Mesodermal cell (in vitro differentiated cells): ENCODE measurements at regions not wholly inside any gene's neighbourhood (a gene's known extent, or its start where the extent isn't known, plus 50 kb on each side); places are given as distances from the start of the nearest gene placed in this dataset.

ENCODE experiments used
- H3K27ac ChIP-seq: 2 replicates; pipeline ENCODE4 v1.7.0; 2013; ENCODE audit warnings: mild to moderate bottlenecking, low read depth, low read length, moderate library complexity; ENCODE audit not compliant: severe bottlenecking
- H3K36me3 ChIP-seq: 2 replicates; pipeline ENCODE4 v1.7.1; 2013; ENCODE audit warnings: mild to moderate bottlenecking, low read length, moderate library complexity; ENCODE audit not compliant: control insufficient read depth, insufficient read depth
- H3K4me1 ChIP-seq: one replicate; pipeline ENCODE4 v1.7.1; 2013; ENCODE audit warnings: mild to moderate bottlenecking, low read length; ENCODE audit not compliant: insufficient read depth, control insufficient read depth, poor library complexity, severe bottlenecking
- H3K4me3 ChIP-seq: 2 replicates; pipeline ENCODE4 v1.7.0; 2013; ENCODE audit warnings: low read length, control low read depth, mild to moderate bottlenecking; ENCODE audit not compliant: insufficient read depth, poor library complexity, severe bottlenecking; ENCODE audit errors: extremely low read depth
- H3K9me3 ChIP-seq: 2 replicates; pipeline ENCODE4 v1.7.1; 2013; ENCODE audit warnings: mild to moderate bottlenecking, low read length, moderate library complexity; ENCODE audit not compliant: control insufficient read depth
- WGBS, 2 experiments: methylation state at CpG; one replicate each; pipeline ENCODE4 v1.1.5; 2013; ENCODE audit warnings: missing lambda C conversion rate in 2 of 2; ENCODE audit not compliant: insufficient coverage in 2 of 2; 5-methylcytosine and 5-hydroxymethylcytosine counted together

DNA sequence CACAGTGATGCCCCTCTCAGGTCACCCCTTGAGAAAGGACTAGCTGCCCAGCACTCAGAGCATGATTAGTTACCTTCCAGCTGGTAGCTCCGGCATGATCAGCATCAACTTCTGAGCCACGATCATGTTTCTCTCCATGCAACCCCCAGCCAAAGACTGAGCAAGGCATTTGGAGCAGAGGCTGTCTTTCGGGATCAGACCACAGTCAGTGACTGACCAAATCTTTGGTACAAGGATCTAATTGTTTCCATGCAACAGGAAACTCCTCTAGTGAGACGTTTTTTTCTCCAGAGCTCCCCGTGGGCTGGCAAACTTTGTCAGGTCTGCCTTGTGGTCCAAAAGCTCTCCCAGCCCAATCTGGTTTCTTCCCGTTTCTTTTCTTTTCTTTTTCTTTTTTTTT is 244.3 kb downstream of the METTL4 start:
- Histone ChIP-seq H3K9me3 (no peaks in the 10 kb centered on the region), H3K4me1 (peaks cover 18% of the 10 kb centered on the region), H3K36me3 (no peaks in the 10 kb centered on the region), H3K4me3 (no peak overlapping the region), H3K27ac (no peak overlapping the region)
- WGBS, 2 experiments: 75 to 81% methylated on average over 6 of the region's 6 CpGs

DNA sequence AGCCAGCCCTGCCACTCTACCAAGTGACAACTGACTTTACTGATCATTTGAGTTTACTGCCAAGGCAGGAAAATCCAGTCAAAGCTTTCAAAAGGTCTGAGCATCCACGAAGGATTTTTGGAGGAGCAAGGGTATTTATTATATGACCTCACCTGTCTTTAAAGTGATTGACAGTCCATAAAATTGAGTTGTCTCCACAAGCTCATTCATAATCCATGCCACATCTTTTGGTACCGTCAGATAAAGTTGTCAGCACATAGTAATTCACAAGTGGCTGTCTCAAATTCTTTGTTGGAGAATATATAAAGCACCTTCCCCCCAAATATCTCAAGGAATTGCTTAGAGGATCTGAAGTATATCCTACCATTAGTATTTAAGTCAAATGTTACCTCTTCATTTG is 240.5 kb downstream of the METTL4 start:
- Histone ChIP-seq H3K4me1 (peaks cover 18% of the 10 kb centered on the region), H3K27ac (no peak overlapping the region), H3K36me3 (no peaks in the 10 kb centered on the region), H3K4me3 (no peak overlapping the region), H3K9me3 (no peaks in the 10 kb centered on the region)
- no CpG with 5 or more reads among the region's 2 CpGs for WGBS, 2 experiments

DNA sequence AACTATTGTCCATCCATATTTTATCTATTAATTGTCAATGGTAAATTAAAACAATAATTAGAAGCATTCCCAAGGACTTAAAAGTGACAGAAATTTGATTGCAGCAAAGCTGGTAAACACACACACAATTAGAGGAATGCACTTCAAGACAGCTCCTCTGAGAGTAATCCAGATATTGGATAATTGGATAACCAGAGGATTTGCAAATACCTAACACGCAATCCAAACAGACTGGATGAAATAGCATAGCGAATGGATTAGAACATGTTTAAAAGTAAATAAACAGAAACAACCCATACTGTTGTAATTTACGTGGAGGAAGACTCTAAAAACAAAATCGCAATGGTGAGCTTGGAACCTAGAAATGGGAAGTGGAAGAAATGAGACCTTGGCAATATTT is 239.8 kb downstream of the METTL4 start:
- H3K9me3 ChIP-seq: no peaks in the 10 kb centered on the region
- 68% methylated on average over 3 of the region's 4 CpGs; no CpG with 5 or more reads in 1 of the 2 experiments for WGBS, 2 experiments
- no peak overlapping the region for H3K27ac ChIP-seq
- H3K4me1 ChIP-seq: peaks cover 12% of the 10 kb centered on the region
- no peaks in the 10 kb centered on the region for H3K36me3 ChIP-seq
- no peak overlapping the region for H3K4me3 ChIP-seq

DNA sequence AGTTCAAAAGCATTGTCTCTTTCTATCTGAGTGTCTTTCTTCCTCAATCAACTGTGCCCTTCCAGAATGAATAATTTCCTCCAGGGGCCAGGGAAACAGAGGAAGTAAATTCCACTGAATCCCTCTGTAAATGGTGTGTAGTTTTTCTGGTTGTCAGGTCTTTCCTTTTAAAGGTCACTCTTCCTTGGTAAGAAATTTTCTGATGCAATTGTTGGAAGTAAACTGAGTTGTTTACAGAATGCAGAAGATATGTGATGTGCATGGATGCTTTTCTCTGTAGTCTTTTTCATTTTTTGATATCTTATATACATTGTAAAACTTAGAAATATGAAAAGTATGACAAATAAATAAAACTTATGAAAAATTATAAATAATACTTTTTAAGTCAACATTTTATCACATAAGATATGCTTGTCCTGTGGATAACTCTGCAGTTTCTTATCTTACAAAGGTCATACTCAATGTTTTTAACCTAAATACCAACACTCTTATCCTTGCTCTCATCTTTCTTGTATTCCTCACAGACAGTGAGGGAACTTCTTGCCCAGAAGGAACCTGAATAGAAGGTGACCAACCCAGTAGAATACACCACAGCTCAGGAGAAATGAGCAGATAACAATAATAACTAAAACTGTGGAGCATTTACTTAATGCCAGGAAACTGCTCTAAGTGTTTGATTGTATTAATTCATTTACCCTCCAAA is 234.5 kb downstream of the METTL4 start:
- no peak overlapping the region for H3K4me3 ChIP-seq
- H3K4me1 ChIP-seq: no peaks in the 10 kb centered on the region
- H3K27ac ChIP-seq: no peak overlapping the region
- no peaks in the 10 kb centered on the region for H3K9me3 ChIP-seq
- no peaks in the 10 kb centered on the region for H3K36me3 ChIP-seq

DNA sequence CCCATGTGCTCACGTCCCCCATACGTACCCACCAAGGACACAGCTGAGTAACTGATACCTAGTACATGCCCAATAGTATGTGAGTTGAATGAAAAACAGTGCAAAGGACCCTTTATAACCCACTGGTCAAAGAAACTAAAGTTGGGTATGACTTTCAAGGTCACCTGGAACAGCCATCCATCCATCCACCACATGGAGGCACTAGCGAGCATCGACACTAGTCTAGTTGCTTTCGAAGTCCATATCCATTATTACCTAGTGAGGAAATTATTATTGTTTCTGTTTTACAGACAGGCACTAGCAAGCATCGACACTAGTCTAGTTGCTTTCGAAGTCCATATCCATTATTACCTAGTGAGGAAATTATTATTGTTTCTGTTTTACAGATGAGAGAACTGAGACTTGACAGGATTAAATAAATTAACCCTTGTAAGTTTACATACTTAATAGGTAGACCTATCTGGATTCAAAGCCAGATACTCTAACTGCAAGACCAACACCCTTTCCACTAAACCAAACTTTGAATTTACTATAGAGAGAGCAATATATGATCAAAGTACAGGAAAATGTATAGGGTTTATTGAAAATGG is 233.7 kb downstream of the METTL4 start:
- H3K36me3 ChIP-seq: no peaks in the 10 kb centered on the region
- H3K9me3 ChIP-seq: no peaks in the 10 kb centered on the region
- no peak overlapping the region for H3K27ac ChIP-seq
- H3K4me1 ChIP-seq: no peaks in the 10 kb centered on the region
- no peak overlapping the region for H3K4me3 ChIP-seq
- no CpG with 5 or more reads among the region's 7 CpGs for WGBS, 2 experiments

DNA sequence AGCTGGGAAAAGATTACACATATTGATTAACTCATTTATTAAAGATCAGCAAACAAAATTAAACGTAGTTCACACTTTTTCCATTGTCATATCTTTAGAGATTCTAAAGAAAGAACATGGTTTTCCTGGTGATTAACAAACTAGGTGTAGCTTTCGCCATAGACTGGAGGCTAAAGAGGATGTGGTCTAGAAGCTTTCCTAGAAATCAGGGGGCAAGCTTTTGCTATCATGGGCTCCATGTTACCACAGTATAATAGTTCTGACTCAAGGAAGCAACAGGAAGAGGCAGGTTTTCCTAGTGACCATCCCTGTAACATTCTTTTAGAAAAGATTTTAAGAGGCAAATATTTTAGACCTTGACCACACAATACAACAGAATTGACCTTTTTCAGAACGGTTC is 232.7 kb downstream of the METTL4 start:
- H3K27ac ChIP-seq: no peak overlapping the region
- H3K9me3 ChIP-seq: no peaks in the 10 kb centered on the region
- no peaks in the 10 kb centered on the region for H3K36me3 ChIP-seq
- H3K4me3 ChIP-seq: no peak overlapping the region
- WGBS, 2 experiments: 100% methylated on average over 1 of the region's 3 CpGs; no CpG with 5 or more reads in 1 of the 2 experiments
- no peaks in the 10 kb centered on the region for H3K4me1 ChIP-seq

DNA sequence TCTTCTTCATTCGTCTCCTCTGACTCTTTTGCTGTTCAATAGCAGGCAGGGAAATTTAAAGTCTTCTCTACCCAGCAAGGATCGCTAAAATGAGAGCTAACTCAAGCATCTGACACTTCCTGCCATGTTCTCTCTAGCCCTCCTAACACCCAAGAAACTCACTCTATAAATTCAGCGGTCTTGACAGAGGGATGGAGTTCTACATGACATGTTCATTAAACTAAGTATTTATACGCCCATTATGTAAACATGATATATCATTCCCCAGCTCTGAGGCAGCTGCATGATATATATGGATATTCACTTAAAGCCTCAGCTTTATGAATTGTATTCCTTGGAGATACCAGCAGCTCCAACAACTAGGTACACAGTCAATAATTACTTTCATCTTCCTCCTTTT is 231.0 kb downstream of the METTL4 start:
- Histone ChIP-seq H3K4me1 (no peaks in the 10 kb centered on the region), H3K27ac (no peak overlapping the region), H3K4me3 (no peak overlapping the region), H3K9me3 (no peaks in the 10 kb centered on the region), H3K36me3 (no peaks in the 10 kb centered on the region)
- WGBS, 2 experiments: 86 to 100% methylated on average over 1 of the region's 4 CpGs

DNA sequence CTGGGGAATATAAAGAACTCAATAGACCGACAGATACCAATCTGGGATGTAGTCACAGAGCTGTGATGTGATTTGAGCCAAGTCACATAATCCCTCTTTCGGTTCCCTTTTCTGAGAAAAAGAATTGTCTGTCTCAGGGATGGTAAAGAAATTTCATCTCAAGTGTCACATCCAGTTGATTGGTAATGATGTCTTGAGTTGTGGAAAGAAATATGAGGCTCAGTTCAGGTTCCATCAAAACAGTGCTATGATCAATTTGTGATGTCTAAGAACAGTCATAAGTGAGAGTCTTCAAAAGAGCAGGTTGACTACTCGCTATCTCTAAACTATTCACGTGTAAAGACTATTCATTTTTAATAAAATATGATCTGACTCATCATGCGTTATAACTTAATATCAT is 223.3 kb downstream of the METTL4 start:
- no peaks in the 10 kb centered on the region for H3K9me3 ChIP-seq
- no peak overlapping the region for H3K4me3 ChIP-seq
- H3K4me1 ChIP-seq: no peaks in the 10 kb centered on the region
- H3K36me3 ChIP-seq: no peaks in the 10 kb centered on the region
- no peak overlapping the region for H3K27ac ChIP-seq
- WGBS, 2 experiments: 83 to 89% methylated on average over 2 of the region's 5 CpGs

DNA sequence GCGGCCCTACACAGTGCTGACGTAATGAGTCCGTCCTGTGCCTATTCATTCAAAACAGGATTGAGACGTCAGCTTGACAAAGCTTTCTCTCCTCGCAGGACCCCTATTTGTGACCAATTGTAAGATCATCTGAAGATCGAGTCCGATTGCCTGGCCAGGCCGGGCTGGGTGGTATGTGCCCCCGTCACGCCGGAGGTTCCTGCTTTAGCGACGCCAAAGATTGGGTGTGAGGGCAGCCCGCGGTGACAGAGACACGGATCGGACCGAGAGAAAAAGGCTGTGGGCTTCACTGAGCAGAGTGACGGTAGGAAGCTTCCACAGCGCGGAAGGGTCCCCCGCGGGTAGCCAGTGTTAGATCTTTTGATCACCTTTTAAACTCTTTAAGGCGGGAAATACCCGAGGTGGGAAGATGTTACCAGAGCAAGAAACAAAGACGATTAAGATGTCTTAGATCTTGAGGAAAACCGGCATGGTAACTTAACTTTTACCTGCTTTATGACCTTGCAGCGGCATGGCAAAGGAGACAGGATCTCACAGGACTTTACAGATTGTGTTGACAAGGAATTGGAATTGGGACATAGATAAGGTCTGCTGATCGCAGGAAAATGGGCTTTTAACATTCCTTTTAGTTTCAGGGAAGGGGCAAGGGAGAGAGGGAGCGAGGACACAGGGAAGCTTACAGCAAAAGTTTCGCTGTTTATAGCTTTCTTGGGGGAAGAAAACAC is 220.0 kb downstream of the METTL4 start:
- 92 to 94% methylated on average over 29 to 30 of the region's 31 CpGs for WGBS, 2 experiments
- Histone ChIP-seq H3K9me3 (no peaks in the 10 kb centered on the region), H3K4me3 (no peak overlapping the region), H3K36me3 (no peaks in the 10 kb centered on the region), H3K4me1 (no peaks in the 10 kb centered on the region), H3K27ac (no peak overlapping the region)

DNA sequence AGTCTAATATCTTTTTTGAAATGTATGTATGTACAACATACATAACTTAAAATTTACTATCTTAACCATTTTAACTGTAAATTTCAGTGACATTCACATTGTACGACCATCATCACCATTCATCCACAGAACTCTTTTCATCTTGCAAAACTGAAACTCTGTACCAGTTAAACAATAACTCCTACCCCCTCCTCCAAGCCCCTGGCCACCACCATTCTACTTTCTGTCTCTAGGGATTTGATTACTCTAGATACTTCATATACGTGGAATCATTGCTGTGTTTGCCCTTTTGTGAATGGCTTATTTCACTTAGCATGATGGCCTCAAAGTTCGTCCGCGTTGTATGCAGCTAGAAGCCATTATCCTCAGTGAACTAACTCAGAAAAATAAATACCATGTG is 217.0 kb downstream of the METTL4 start:
- 100% methylated on average over 1 to 2 of the region's 5 CpGs for WGBS, 2 experiments
- H3K36me3 ChIP-seq: no peaks in the 10 kb centered on the region
- no peak overlapping the region for H3K27ac ChIP-seq
- H3K4me1 ChIP-seq: peaks cover 4% of the 10 kb centered on the region
- H3K4me3 ChIP-seq: no peak overlapping the region
- H3K9me3 ChIP-seq: no peaks in the 10 kb centered on the region

DNA sequence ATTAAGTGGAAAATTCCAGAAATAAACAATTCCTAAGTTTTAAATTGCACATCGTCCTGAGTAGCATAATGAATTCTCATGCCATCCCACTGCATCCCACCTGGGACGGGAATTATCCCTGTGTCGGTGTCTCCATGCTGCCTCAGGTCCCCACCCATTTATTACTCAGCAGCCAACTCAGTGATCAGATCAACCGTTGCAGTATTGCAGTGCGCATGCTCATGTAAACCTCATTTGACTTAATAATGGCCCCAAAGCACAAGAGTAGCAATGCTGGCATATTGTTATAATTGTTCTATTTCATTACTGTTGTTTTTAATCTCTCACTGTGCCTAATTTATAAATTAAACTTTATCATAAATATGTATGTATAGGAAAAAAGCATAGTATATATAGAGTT is 214.4 kb downstream of the METTL4 start:
- no peaks in the 10 kb centered on the region for H3K9me3 ChIP-seq
- no peak overlapping the region for H3K4me3 ChIP-seq
- H3K36me3 ChIP-seq: no peaks in the 10 kb centered on the region
- WGBS, 2 experiments: 95% methylated on average over 3 to 4 of the region's 5 CpGs
- no peak overlapping the region for H3K27ac ChIP-seq
- peaks cover 4% of the 10 kb centered on the region for H3K4me1 ChIP-seq
